Cardiac septum (tissue), 1 donor: ENCODE measurements at regions not wholly inside any gene's neighbourhood (a gene's known extent, or its start where the extent isn't known, plus 50 kb on each side); places are given as distances from the start of the nearest gene placed in this dataset.
"Not testable (repeated sequence)": the region's sequence is repeated elsewhere in the genome, so short reads cannot be mapped to it uniquely, and the experiment has no call there.

Source experiments
- DNase-seq: peaks from one replicate; pipeline ENCODE4 v3.0.0-alpha.2; 2020; ENCODE audit warnings: low spot score
- intact Hi-C: fragments of 100-400 bp; cut with DNase I; formaldehyde crosslinking; loops from one replicate; pipeline ENCODE4 v1.14.0; 2022
- donor health status: DM: no; HTN: no; CAD: no.

GRCh38 chr2:77578354-77578753, 56.2 kb upstream of the LRRTM4 start:
- intact Hi-C loops, result no loop called here
- DNase-seq, result no peak

- intact Hi-C loops, result no loop called here
- no peak for DNase-seq
Measured at GRCh38 chr2:77579076-77579769, 57.0 kb upstream of the LRRTM4 start.

- no peak for DNase-seq
- intact Hi-C loops, result no loop called here
Measured at GRCh38 chr2:77588438-77588837, 66.3 kb upstream of the LRRTM4 start.

- intact Hi-C loops, result no loop called here
- no peak for DNase-seq
Measured at GRCh38 chr2:77590298-77590917, 68.2 kb upstream of the LRRTM4 start.

GRCh38 chr2:77592955-77593354, 70.8 kb upstream of the LRRTM4 start:
- DNase-seq, intact Hi-C loops: not testable (repeated sequence)

DNA sequence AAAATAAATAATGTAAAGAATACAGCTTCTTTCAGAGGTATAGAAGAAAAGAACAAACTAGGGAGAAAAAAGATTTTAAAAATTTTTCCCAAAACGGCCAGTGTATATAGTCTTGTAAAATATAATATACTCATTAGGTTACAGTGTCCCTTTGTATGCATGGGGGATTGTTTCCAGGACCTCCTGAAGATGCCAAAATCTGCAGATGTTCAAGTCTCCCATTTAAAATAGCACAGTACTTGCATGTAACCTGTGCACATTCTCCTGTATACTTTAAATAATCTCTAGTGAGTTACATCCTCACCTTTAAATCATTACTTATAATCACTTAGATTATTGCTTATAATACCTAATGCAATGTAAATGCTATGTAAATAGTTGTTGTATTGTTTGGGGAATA, 80.6 kb upstream of the LRRTM4 start:
- intact Hi-C loops, result no loop called here
- no peak for DNase-seq

DNA sequence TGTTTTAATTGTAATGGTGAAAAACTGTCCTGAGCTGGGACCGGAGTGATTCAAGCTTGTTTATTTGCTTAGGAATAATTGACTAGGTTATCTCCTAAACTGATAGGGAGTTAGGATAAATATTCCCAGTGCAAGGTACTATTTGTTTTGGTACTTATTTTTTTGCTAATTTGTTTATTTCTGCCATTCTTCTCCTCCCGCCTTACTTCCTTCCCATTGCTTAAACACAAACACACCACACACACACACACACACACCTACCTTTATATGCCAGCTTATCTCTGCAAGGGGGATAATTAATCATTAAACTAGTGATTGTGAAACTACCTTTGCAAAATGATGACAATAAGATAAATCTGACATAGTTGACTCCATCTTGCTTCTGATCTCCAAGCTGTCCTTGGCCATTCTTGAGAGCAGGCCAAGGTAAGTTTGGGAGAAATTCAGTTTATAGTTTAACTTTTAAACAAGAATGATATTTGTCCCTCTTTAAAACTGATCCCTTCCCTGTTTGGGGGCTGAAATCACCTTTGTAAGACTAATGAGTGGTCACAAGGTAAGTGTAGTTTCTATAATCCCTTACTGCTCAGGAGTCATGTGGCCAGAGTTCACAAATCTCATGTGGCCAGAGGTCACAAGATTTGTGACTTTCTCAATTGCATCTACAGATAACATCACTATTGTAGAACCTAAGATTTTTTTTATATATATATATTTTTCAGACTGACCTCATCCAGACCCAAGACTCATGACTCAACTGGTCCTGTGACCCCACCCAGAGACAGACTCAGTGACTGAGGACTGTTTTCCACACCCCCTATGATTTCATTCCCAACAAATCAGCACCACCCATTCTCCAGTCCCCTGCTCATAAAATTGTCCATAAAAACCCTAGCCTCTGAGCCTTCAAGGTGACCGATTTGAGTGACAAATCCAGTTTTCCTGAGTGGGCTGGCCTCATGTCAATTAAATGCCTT, 83.1 kb upstream of the LRRTM4 start:
- DNase-seq, result no peak

GRCh38 chr2:77608510-77608909, 86.3 kb upstream of the LRRTM4 start:
- no peak for DNase-seq
- intact Hi-C loops, result no loop called here

More for the DNA sequence above, 83.1 kb upstream of the LRRTM4 start:
- intact Hi-C loops, result no loop called here

DNA sequence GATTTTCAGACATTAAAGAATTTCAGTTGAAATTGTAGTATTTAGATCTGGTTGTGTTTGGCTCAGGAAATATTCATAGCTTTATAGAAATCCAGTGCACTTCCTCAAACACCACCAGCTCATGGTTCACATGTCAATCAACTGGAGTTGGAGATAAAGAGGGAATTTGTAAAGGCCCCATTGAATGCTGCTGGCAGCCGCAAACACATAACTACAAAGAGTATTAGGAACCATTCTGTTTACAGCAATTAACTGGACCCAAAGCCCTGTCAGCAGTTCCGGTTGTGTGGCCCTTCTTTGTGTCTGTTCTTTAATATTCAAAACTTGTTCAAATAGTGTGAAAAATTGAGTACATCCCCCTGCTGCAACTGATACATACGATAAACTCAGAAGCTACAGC, 107.4 kb upstream of the LRRTM4 start:
- intact Hi-C loops, result no loop called here
- no peak for DNase-seq

GRCh38 chr2:77631007-77631406, 108.8 kb upstream of the LRRTM4 start:
- intact Hi-C loops, result no loop called here
- DNase-seq, result no peak

DNA sequence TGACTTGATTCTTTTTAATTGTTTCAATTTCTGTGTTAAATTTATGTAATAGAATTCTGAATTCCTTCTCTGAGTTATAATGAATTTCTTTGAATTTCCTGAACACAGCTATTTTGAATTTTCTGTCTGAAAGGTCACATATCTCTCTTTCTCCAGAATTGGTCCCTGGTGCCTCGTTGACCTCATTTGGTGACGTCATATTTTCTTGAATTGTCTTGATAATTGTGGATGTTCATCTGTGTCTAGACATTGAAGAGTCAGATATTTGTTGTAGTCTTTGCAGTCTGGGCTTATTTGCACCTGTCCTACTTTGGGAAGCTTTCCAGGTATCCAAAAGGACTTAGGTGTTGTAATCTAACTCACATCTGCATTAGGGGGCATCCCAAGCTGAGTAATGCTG, 111.4 kb upstream of the LRRTM4 start:
- DNase-seq, result no peak

DNA sequence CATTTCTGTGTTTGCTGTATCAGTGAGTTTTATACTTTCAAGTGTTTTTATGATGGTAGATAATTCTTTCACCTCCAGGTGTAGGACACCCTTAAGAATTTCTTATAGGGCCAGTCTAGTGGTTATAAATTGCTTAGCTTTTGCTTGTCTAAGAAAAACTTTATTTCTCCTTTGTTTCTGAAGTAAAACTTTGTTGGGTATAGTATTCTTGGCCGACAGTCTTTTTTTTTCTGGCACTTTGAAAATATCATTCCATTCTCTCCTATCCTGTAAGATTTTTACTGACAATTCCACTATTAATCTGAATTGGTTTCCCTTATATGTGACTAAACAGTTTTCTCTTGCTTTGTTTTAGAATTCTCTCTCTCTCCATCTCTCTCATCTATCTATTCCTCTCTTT, 118.7 kb upstream of the LRRTM4 start:
- DNase-seq, result no peak
- intact Hi-C loops, result no loop called here

More for the DNA sequence above, 111.4 kb upstream of the LRRTM4 start:
- intact Hi-C loops, result no loop called here

GRCh38 chr2:77642339-77642738, 120.2 kb upstream of the LRRTM4 start:
- intact Hi-C loops, result no loop called here
- DNase-seq, result no peak

DNA sequence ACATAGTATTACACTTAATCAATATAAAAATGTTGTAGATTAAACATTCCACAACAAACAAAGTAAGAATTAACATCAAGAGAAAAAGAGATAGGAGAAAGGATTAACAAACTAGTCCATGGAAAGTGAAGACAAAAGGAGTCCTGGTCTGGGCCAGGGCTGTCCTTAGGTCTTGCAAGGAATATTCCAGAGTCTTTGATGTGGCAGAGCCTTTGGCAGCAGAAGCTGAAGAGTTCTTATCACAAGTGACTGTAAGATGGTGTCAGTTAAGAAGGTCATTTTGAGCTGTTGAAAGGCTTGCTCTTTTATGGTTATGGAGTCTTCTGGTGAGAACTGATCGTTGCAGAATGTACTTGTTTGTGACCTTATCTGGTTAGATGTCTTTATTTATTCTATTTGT, 127.7 kb upstream of the LRRTM4 start:
- intact Hi-C loops, result no loop called here

GRCh38 chr2:77652499-77652898, 130.3 kb upstream of the LRRTM4 start:
- intact Hi-C loops, result no loop called here
- DNase-seq, result no peak

More for the DNA sequence above, 127.7 kb upstream of the LRRTM4 start:
- DNase-seq, result no peak

- DNase-seq, result no peak
- intact Hi-C loops, result no loop called here
Measured at GRCh38 chr2:77664491-77664890, 142.3 kb upstream of the LRRTM4 start.

DNA sequence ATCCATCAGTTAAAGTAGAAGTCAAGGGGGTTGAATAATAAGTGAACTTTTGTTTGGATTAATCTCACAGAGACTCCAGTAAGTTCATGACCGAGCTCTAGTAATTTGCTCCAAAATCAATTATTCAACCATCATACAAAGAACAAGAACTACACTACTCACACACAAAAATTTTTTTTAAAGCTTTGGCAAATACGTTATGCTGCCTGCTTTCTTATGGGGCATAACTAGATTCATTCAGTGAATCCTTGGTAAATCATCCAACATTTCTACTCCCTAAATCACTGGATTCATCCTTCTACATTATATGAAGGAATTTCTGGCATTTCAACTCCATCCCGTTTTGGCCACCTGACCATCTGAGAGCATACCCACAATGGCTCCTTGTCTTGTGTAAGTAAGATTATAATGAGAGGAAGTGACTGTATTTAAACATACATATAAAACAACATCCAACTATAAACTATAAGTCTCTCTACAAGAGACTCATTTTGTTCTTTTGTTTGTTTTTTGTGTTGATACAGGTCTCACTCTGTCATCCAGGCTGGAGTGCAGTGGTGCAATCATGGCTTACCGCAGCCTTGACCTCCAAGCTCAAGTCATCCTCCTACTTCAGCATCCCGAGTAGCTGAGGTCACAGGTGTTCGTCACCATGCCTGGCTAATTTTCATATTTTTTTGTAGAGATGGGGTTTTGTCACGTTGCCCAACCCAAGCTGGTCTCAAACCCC, 144.2 kb upstream of the LRRTM4 start:
- no peak for DNase-seq
- intact Hi-C loops, result no loop called here

DNA sequence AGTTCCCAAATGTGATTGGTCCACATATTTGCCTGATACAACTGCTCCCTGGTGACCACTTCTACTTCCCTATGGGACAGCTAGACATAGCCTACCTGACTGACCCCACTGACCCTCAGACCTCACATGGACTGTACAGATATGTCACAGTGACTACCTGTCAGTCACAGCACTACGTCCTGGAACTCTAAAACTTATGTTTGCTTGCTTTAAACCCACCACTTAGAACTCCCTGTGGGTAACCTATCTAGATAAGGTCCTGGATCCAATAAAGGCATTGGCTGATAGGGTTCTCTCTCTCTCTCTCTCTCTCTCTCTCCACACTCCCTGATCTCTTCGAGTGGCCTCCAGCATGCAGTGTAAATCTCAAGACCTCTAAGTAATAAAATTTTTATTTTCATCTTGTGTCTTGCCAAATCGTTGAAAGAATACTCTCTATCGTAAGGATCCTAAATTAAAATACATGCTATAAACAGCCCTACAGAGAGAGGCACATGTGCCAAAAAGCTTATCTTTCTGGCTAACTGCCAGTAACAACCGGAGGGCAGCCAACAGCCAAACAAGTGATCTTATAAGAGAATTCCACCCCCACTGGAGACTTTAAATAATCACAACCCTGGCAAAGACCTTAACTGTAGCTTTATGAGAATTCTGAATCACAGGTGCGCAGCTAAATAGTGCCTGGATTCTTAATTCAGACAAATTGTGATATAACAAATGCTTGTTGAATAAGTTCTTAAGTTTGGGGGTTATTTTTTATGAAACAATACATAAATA, 162.6 kb upstream of the LRRTM4 start:
- DNase-seq, intact Hi-C loops: not testable (repeated sequence)

DNA sequence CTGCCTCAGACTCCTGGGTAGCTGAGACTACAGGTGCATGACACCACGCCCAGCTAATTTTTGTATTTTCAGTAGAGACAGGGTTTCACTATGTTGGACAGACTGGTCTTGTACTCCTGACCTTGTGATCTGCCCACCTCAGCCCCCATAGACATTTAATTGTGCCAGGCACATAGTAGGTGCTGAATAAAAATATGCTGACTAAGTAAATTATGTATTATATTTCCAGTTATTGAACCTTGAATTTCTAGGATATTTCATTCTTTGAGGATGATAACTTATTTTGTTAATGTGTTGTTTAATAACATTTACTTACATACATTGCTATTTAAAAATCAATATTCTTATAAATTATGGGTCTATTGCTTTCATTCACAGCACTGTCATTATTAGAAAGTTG, 190.4 kb upstream of the LRRTM4 start:
- intact Hi-C loops, result no loop called here
- DNase-seq, result no peak
